Mesendoderm (in vitro differentiated cells): ENCODE measurements at regions not wholly inside any gene's neighbourhood (a gene's known extent, or its start where the extent isn't known, plus 50 kb on each side); places are given as distances from the start of the nearest gene placed in this dataset.
"Not testable (repeated sequence)": the region's sequence is repeated elsewhere in the genome, so short reads cannot be mapped to it uniquely, and the experiment has no call there.

ENCODE experiments used
- DNase-seq: peaks from one replicate; pipeline ENCODE4 v3.0.0; 2013
- H2AK5ac ChIP-seq: 2 replicates; pipeline ENCODE4 v1.6.1; 2013; ENCODE audit warnings: low read length, inconsistent platforms
- H2BK120ac ChIP-seq: 2 replicates; pipeline ENCODE4 v1.6.1; 2013; ENCODE audit warnings: low read depth, mild to moderate bottlenecking, low read length, moderate library complexity, mixed read lengths
- H2BK15ac ChIP-seq: replicated peaks from 2 replicates; pipeline ENCODE4 v1.6.1; 2013; ENCODE audit warnings: low read depth, mild to moderate bottlenecking, moderate library complexity
- H2BK5ac ChIP-seq: 2 replicates; pipeline ENCODE4 v1.6.1; 2013; ENCODE audit warnings: low read length, inconsistent platforms
- H3K18ac ChIP-seq: 2 replicates; pipeline ENCODE4 v1.6.1; 2013; ENCODE audit warnings: mild to moderate bottlenecking, low read length, mixed read lengths
- H3K23ac ChIP-seq: one replicate; pipeline ENCODE4 v1.6.1; 2013; ENCODE audit warnings: low read length
- H3K27ac ChIP-seq: 2 replicates; pipeline ENCODE4 v1.5.1; 2013; ENCODE audit warnings: low read depth, mild to moderate bottlenecking, inconsistent platforms, low read length, moderate library complexity
- H3K27me3 ChIP-seq: 2 replicates; pipeline ENCODE4 v1.6.1; 2013; ENCODE audit warnings: low read length, control low read depth, mild to moderate bottlenecking, inconsistent platforms; ENCODE audit not compliant: insufficient read depth, poor library complexity
- H3K36me3 ChIP-seq: 2 replicates; pipeline ENCODE4 v1.6.1; 2013; ENCODE audit warnings: low read length, inconsistent platforms; ENCODE audit not compliant: control insufficient read depth, insufficient read depth
- H3K4ac ChIP-seq: one replicate; pipeline ENCODE4 v1.6.1; 2013; ENCODE audit warnings: low read depth, mild to moderate bottlenecking, low read length, moderate library complexity
- H3K4me1 ChIP-seq: 2 replicates; pipeline ENCODE4 v1.6.1; 2013; ENCODE audit warnings: low read depth, low read length, inconsistent platforms; ENCODE audit not compliant: control insufficient read depth
- H3K4me2 ChIP-seq: 2 replicates; pipeline ENCODE4 v1.6.1; 2013; ENCODE audit warnings: low read length
- H3K4me3 ChIP-seq: 2 replicates; pipeline ENCODE4 v1.5.1; 2013; ENCODE audit warnings: mild to moderate bottlenecking, low read length
- H3K56ac ChIP-seq: one replicate; pipeline ENCODE4 v1.6.1; 2013; ENCODE audit warnings: low read length
- H3K79me1 ChIP-seq: 2 replicates; pipeline ENCODE4 v1.6.1; 2013; ENCODE audit warnings: low read length, inconsistent platforms
- H3K79me2 ChIP-seq: 2 replicates; pipeline ENCODE4 v1.6.1; 2013; ENCODE audit warnings: mild to moderate bottlenecking, low read length; ENCODE audit not compliant: control insufficient read depth, insufficient read depth
- H3K9ac ChIP-seq: 2 replicates; pipeline ENCODE4 v1.6.1; 2013; ENCODE audit warnings: low read length, inconsistent platforms
- H4K5ac ChIP-seq: one replicate; pipeline ENCODE4 v1.6.1; 2013; ENCODE audit warnings: low read length
- H4K8ac ChIP-seq: one replicate; pipeline ENCODE4 v1.6.1; 2013; ENCODE audit warnings: low read depth, mild to moderate bottlenecking, control low read depth, low read length, moderate library complexity
- WGBS: extraction: QIAGEN DNeasy Blood & Tissue Kit; methylation state at CpG from one replicate; pipeline ENCODE4 v1.1.7; 2013; ENCODE audit warnings: low lambda C conversion rate, missing lambda C conversion rate; ENCODE audit not compliant: insufficient coverage; ENCODE audit errors: extremely low coverage; 5-methylcytosine and 5-hydroxymethylcytosine counted together

DNA sequence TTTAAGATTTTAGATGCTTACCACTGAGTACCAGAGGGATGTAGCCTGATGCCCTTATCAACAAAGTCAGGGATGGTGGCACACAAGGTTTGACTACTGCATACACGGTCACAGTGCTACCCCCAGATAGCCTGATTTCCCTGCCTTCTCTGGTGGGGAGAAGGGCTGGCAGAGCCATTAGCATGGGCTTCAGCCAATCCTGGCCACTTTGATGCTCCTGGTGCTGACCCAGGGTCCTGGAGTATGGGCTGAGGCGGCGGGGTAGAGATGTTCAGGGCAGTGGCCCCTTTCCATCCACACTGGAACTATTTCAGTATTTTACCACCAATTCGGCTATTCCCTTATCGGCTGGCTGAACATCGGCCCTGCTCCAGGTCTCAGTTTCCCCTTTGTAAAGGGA lies 83.2 kb downstream of the POTEB3 start:
- H3K23ac ChIP-seq, H3K4me1 ChIP-seq, DNase-seq, H3K18ac ChIP-seq, H3K36me3 ChIP-seq, H3K27ac ChIP-seq, H3K4ac ChIP-seq, H3K4me3 ChIP-seq, H3K9ac ChIP-seq, H2BK5ac ChIP-seq, H4K8ac ChIP-seq, H3K56ac ChIP-seq, H2BK15ac ChIP-seq, H2AK5ac ChIP-seq, H3K27me3 ChIP-seq, H4K5ac ChIP-seq, H3K79me1 ChIP-seq, H3K79me2 ChIP-seq, H3K4me2 ChIP-seq, H2BK120ac ChIP-seq: not testable (repeated sequence)
- no CpG with 5 or more reads among the region's 6 CpGs for WGBS

DNA sequence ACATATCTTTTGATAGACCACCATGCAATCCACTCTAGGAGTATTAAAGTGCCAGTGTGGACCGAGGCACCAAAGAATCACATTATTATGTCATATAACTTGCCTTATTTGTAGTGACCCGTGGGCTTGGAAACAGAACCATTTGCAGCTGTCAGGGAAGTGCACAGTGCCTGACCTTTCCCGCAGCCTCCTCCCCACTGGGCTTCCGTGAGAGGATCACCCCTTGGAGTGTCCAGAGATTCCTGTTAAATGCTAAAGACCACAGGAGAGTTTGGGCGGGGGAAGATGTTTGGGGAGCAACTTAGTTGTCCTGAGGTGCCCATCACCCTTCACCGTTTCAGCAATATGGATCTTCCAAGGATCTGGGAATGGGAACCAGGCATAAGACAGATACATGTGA lies 84.4 kb downstream of the POTEB3 start:
- not testable (repeated sequence) for H3K79me2 ChIP-seq, H3K18ac ChIP-seq, H3K36me3 ChIP-seq, H4K5ac ChIP-seq, H2BK120ac ChIP-seq, H4K8ac ChIP-seq, H2AK5ac ChIP-seq, DNase-seq, H3K23ac ChIP-seq, H2BK5ac ChIP-seq, H3K4me3 ChIP-seq, H3K4me2 ChIP-seq, H3K79me1 ChIP-seq, H3K4me1 ChIP-seq, H2BK15ac ChIP-seq, H3K9ac ChIP-seq, H3K27me3 ChIP-seq, H3K56ac ChIP-seq, H3K4ac ChIP-seq, H3K27ac ChIP-seq
- no CpG with 5 or more reads among the region's 6 CpGs for WGBS

DNA sequence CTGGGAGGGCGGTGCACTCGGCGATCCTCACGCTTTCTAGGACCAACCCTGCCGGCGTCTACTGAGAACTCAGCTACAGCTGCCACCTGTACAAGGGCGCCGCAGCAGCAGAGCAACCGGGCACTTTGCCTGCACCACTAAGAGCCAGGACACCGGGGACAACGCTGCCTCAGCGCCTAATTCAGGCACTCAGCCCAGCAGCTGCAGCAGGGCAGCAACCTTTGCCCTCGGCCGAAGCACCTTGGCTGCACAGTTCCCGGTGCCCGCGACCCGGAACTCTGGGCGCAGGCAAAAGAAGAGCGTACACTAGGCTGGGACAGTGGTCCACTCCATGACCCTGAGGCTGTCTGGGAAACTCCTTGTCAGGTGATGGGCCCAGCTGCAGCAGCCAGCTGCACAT lies 85.7 kb downstream of the POTEB3 start:
- not testable (repeated sequence) for H3K56ac ChIP-seq, H4K8ac ChIP-seq, H4K5ac ChIP-seq, H3K4me1 ChIP-seq, H3K18ac ChIP-seq, H3K27ac ChIP-seq, H3K79me2 ChIP-seq, H2BK5ac ChIP-seq, H2BK15ac ChIP-seq, H3K36me3 ChIP-seq, H3K9ac ChIP-seq, H3K4me2 ChIP-seq, H3K79me1 ChIP-seq, H2AK5ac ChIP-seq, H3K27me3 ChIP-seq, DNase-seq, H2BK120ac ChIP-seq, H3K4ac ChIP-seq, H3K4me3 ChIP-seq, H3K23ac ChIP-seq
- no CpG with 5 or more reads among the region's 20 CpGs for WGBS

DNA sequence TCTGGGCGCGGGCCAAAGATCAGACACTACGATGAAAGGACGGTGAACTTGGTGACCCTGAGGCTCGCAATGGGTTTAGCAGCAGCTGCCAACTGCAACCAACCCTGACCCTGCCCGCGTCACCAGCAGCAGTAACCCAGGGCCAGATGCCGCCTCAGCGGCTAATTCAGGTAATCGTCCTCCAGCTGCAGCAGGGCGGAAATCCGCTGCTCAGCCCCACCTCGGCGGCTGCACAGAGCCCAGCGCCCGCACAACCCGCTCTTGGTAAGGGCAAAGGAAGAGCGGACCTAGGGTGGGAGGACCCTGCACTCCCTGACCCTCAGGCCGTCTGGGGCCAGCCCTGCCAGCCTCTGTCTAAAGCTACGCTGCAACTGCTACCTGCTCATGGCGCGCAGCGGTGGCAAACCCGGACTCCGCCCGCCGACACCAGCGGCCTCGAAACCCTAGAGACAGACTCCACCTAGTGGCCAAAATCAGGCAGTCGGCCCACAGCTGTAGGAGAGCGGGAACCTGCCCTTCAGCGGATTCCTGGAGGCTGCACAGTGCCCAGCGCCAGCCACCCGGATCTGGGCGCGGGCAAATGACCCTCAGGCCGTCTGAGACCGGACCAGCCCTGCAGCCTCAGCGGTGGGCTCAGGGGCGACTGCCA lies 87.5 kb downstream of the POTEB3 start:
- H3K27me3 ChIP-seq, H4K5ac ChIP-seq, DNase-seq, H2AK5ac ChIP-seq, H2BK15ac ChIP-seq, H3K4me3 ChIP-seq, H4K8ac ChIP-seq, H3K79me2 ChIP-seq, H3K23ac ChIP-seq, H2BK120ac ChIP-seq, H3K27ac ChIP-seq, H3K4me1 ChIP-seq, H2BK5ac ChIP-seq, H3K79me1 ChIP-seq, H3K4ac ChIP-seq, H3K56ac ChIP-seq, H3K4me2 ChIP-seq, H3K18ac ChIP-seq, H3K36me3 ChIP-seq, H3K9ac ChIP-seq: not testable (repeated sequence)
- no CpG with 5 or more reads among the region's 40 CpGs for WGBS

DNA sequence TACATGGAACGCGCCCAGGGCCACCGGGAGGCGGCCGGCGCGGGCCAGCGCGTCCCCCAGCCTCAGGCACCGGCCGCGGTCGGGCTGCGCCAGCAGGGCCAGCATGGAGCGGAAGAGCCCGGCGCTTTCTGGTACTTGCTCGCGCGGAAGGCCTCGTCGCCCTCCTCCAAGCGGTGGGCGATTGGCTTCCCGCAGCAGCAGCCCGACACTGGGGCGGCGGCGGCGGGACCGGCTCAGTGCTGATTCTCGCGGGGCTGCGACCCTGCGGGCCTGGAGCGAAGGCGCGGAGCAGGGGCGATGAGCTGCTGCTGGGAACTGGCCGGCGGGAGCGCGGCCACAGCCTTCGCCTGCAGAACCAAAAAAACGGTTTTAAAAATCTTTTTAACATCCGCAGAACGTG lies 95.3 kb downstream of the POTEB3 start:
- not testable (repeated sequence) for H3K4me3 ChIP-seq, DNase-seq, H3K27me3 ChIP-seq, H3K4me1 ChIP-seq, H2BK120ac ChIP-seq, H3K56ac ChIP-seq, H3K27ac ChIP-seq, H2BK15ac ChIP-seq, H3K79me1 ChIP-seq, H4K8ac ChIP-seq, H3K4me2 ChIP-seq, H3K36me3 ChIP-seq, H3K18ac ChIP-seq, H4K5ac ChIP-seq, H3K4ac ChIP-seq, H3K9ac ChIP-seq, H3K23ac ChIP-seq, H2BK5ac ChIP-seq, H3K79me2 ChIP-seq, H2AK5ac ChIP-seq
- WGBS, result no CpG with 5 or more reads among the region's 47 CpGs

DNA sequence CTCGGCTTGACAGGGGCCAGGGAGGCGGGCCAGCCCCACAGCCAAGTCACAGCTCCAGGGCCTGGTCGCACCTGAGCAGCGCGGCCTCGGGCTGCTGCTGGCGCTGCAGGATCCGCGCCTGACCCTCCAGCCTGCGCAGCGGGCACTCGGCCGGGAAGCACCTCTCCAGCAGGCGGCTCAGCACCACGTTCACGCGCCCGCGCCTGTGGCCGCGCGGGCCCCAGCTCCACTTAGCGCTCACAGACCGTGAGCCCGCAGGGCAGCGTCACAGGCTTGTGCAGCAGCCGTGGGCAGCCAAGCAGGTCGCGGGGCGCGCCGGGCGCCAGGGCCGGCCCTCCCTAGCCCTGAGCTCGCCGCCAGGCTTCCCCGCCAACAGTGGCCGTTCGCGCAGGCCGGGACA lies 95.8 kb downstream of the POTEB3 start:
- not testable (repeated sequence) for H4K8ac ChIP-seq, H3K4me2 ChIP-seq, H3K4ac ChIP-seq, H3K4me3 ChIP-seq, H2BK120ac ChIP-seq, H3K79me2 ChIP-seq, H3K9ac ChIP-seq, H4K5ac ChIP-seq, H3K4me1 ChIP-seq, H3K36me3 ChIP-seq, DNase-seq, H2BK15ac ChIP-seq, H3K18ac ChIP-seq, H3K23ac ChIP-seq, H2AK5ac ChIP-seq, H2BK5ac ChIP-seq, H3K56ac ChIP-seq, H3K27ac ChIP-seq, H3K27me3 ChIP-seq, H3K79me1 ChIP-seq
- no CpG with 5 or more reads among the region's 41 CpGs for WGBS
